HT-29 (cell line): ENCODE measurements at regions not wholly inside any gene's neighbourhood (a gene's known extent, or its start where the extent isn't known, plus 50 kb on each side); places are given as distances from the start of the nearest gene placed in this dataset.

Experiments used
- DNase-seq: peaks from one replicate; pipeline ENCODE4 v3.0.0-alpha.2; 2015; ENCODE audit warnings: low spot score

GRCh38 chr18:53817976-53818950 lies 406.2 kb downstream of the MBD2 start:
- peak; percentile 14 for DNase-seq

DNA sequence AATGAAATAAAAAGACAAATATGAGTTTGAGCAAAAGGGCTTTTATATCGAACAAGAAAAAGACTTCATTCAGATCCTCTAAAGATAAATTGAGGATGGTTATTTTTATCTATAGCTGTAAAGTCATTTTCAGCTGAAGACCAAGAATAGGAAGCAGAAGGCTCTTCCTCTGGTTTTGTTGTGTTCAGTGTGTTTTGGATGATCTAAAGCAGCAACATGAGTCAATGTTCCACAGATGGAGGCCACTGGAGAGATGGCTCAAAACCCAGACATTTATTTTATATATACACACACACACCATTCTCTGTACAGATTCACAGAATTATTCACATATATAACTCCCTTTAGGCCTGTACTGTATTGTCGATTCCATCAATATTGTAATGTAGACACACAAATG lies 424.3 kb downstream of the MBD2 start:
- DNase-seq: no peak

DNA sequence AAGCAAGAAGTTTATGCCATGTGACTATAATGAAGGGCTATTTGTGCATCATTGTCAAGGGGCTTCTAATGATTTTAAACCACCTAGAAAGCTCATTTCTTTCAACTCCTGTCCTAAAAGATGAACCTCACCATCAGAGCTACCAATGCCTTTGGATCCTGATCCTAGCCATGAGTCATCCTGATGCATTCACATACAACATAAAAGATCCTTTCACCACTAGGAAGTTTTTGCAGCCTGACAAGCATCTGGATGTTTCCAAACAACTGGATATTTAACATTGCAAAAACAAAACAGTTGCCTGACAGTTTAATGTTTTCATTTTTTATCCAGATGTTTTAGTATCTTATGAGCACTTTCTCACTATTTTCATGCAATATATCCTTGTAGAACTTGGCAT lies 425.3 kb downstream of the MBD2 start:
- DNase-seq: no peak

DNA sequence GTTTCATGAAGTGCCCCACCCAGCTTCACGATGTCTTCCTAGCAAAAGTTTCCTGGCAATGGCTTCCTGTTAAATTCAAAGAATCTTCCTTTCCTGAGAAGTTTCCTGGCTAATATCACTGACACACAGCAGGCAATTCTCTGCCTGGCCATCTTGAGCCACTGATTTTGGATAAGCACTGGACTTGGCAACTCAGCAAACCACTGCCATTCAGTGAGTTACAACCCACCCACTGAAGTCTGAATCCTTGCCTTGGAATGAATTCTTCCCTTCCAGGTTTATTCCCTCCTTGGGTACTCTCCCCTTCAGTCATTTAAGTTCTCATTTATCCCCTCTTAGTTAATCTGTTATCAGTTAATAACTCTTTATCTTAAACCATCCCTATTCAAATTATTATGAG lies 426.0 kb downstream of the MBD2 start:
- DNase-seq: no peak

- no peak for DNase-seq
These were observed 426.4 kb downstream of the MBD2 start for GRCh38 chr18:53797998-53798495.

- no peak for DNase-seq
These were observed 428.3 kb downstream of the MBD2 start for GRCh38 chr18:53796040-53796729.

- no peak for DNase-seq
These were observed 428.9 kb downstream of the MBD2 start for GRCh38 chr18:53795610-53796009.

DNA sequence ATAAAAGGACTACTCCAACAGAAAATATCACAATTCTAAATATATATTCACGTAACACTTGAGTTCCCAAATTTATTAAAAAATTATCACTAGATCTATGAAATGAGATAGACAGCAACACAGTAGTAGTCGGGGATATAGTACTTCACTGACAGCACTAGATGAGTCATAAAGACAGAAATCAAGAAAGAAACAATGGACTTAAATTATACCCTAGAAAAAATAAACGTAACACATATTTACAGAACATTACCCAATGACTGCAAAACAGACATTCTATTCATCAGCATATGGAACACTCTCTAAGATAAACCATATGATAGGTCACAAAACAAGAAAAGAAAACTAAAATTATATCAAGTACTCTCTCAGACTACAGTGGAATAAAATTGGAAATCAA lies 429.4 kb downstream of the MBD2 start:
- no peak for DNase-seq

DNA sequence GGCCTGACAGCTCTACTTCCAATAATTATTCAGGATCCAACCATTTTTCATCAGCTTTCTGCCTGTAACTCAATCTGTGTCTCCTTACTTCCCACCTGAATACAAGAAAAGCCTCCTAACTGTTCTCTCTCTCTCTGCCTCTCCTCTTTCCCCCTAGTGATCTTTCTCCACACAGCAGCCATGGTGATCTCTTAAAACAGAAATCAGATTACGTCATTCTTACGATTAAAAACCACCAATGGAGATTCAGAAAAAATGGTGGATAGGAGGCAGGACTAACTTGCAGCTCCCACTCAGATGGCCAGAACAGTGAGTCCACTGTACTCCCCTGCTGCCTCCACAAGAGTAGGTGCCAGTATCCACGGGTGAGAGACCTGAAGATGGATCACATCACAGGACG lies 431.7 kb downstream of the MBD2 start:
- DNase-seq: no peak

DNA sequence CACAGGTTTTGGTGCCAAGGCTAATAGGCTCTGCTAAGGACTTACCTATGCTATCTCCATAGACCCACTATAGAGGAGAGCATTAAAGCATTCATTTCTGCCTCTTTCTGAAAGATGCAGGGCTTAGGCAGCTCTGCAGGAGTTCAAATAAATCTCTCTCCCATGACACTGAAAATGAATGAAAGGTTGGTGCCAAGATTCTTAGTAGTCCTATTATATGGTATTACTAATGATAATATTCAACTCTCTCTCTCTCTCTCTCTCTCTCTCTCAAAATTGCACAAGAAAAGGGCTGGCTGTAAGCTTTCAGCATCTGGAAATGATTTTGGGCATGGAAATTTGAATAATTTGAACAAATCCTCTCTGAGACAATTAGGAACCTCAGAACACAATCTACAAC lies 433.7 kb downstream of the MBD2 start:
- DNase-seq: no peak

DNA sequence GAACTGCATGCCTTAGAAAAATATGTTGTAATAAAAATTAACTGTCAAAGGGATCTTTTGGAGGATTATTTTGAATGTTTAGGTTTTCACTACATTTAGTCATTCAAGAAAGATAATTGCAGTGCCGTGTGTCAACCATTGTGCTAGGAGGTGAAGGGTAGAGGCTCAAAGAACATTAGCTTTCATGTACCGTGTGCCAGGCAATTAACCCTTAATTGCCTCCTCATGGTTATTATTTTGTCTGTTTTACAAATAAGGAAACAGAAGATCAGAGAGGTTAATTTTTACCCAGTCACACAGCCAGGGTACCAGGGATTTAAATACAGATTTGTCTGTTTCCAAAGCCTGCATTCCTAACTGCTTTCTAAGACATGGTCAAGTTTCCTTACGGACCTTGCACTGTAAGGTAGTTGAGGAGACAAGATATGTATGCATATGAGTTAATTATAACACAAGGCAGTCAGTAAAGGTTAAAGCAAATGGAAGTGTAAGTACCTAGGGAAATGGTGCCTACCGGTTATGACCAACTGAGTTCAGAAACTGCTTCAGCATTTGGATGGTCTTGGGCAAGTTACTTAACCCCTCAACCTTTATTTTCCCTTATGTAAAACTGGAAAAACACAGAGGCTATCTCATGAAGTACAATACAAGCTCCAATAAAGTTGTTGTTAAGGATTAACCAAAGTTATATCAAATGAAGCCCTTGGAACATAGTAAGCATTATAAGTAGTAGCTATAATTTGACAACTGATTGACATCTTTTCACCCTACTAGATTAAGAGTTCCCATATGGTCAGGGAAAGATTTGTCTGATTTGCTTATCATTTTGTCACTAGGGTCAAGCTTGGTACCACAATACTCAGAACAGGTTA lies 434.9 kb downstream of the MBD2 start:
- peak; percentile 8 for DNase-seq

GRCh38 chr18:53785811-53786210 lies 438.7 kb downstream of the MBD2 start:
- DNase-seq: no peak

- no peak for DNase-seq
These were observed 440.2 kb downstream of the MBD2 start for GRCh38 chr18:53784253-53784652.

DNA sequence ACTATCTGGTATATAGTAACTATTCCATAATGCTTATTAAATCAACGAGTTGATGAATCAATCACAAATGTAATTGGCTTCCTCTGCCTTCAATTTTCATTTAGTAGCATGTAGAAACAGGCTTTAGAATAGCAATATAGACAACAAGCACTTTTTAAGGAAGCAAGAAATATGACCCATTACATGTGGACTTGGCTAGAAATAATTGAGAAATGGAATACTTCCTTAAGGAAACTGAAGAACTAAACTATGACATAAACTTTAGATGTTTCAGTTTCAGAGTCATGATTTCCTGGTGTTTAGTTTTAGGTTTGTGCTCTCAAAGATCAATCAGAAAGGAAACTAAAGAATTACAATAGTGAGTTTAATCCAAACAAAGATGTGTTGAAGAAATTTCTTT lies 443.8 kb downstream of the MBD2 start:
- no peak for DNase-seq

- no peak for DNase-seq
These were observed 452.2 kb downstream of the MBD2 start for GRCh38 chr18:53772293-53772692.

DNA sequence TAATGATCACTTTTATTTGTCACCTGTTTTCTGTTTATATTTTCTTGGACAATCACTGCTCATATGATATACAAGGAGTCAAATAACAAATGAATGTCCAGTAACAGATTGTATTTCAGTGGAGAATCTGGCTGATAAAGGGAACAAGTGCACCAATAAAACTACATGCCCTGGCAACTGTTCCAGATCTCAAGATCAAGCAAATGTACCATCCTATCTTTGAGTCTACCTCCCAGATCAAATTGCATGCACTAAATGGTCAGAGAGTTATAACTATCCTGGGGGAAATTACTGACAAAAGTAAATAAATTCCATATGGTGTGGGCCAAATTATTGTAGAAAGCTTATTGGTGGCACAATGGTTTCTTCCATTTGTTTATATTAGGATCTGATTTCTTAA lies 452.8 kb downstream of the MBD2 start:
- DNase-seq: no peak

GRCh38 chr18:53765211-53765610 lies 459.3 kb downstream of the MBD2 start:
- DNase-seq: no peak

DNA sequence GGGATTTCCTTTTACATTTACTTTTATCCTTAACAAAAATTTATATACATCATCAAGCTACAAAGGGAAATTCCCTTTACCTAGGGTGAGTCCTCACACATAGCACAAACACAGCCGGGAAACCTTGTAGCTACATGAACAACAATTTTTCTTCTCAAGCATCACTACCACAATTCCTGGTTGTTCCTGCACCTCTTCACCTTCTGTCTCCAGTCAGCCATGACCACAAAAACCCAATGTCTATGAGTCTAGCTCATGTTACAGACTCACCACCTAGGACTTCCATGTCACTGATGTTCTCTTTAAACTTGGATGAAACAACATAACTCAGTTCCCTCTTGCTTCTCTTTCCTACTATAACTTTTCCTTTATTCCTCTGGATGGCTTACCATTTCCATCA lies 460.4 kb downstream of the MBD2 start:
- DNase-seq: no peak

GRCh38 chr18:53757328-53757727 lies 467.1 kb downstream of the MBD2 start:
- no peak for DNase-seq

DNA sequence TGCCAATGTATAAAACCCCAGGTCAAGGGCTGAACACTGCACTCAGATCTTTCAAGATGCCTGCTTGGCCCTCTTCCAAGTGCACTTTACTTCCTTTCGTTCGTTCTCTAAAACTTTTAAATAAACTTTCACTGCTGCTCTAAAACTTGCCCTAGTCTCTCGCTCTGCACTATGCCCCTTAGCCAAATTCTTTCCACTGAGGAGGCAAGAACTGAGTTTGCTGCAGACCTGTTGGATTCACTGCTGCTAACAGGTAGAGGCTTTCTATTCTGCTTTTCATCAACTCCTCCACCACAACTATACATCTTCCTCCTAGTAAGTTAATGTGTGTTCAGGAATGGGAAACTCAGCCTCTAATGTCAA lies 467.9 kb downstream of the MBD2 start:
- DNase-seq: no peak

- DNase-seq: no peak
These were observed 468.4 kb downstream of the MBD2 start for GRCh38 chr18:53755914-53756609.
